KMS-11 (cell line): ENCODE measurements at regions not wholly inside any gene's neighbourhood (a gene's known extent, or its start where the extent isn't known, plus 50 kb on each side); places are given as distances from the start of the nearest gene placed in this dataset.

Source experiments
- H2AFZ ChIP-seq: fragments of 200-600 bp; sonication (generic); 2 replicates; pipeline ENCODE4 v1.6.1; 2016; ENCODE audit warnings: antibody characterized with exemption, mixed run types, low read depth
- H3K27ac ChIP-seq: fragments of 200-600 bp; sonication (generic); 2 replicates; pipeline ENCODE4 v1.6.1; 2016; ENCODE audit warnings: mild to moderate bottlenecking, mixed run types
- H3K27me3 ChIP-seq: fragments of 200-600 bp; sonication (generic); 2 replicates; pipeline ENCODE4 v1.6.1; 2017; ENCODE audit warnings: mild to moderate bottlenecking, low read depth, mixed run types, moderate library complexity; ENCODE audit not compliant: insufficient read depth
- H3K36me3 ChIP-seq: fragments of 200-600 bp; sonication (generic); 2 replicates; pipeline ENCODE4 v1.6.1; 2017; ENCODE audit warnings: mild to moderate bottlenecking, mixed run types; ENCODE audit not compliant: insufficient read depth
- H3K4me1 ChIP-seq: fragments of 200-600 bp; sonication (generic); 2 replicates; pipeline ENCODE4 v1.6.1; 2016; ENCODE audit warnings: mild to moderate bottlenecking, low read depth, mixed run types; ENCODE audit not compliant: poor library complexity, severe bottlenecking
- H3K4me2 ChIP-seq: fragments of 200-600 bp; sonication (generic); 2 replicates; pipeline ENCODE4 v1.7.0; 2016; ENCODE audit warnings: mild to moderate bottlenecking, mixed run types
- H3K4me3 ChIP-seq: fragments of 200-600 bp; sonication (generic); IDR thresholded peaks from 2 replicates; pipeline ENCODE4 v1.6.1; 2017; ENCODE audit warnings: low read depth, low read length, mixed read lengths; ENCODE audit not compliant: insufficient read depth
- H3K79me2 ChIP-seq: fragments of 200-600 bp; sonication (generic); 2 replicates; pipeline ENCODE4 v1.6.1; 2016; ENCODE audit warnings: low read depth, mixed run types; ENCODE audit not compliant: insufficient read depth
- H3K9ac ChIP-seq: fragments of 200-600 bp; sonication (generic); 2 replicates; pipeline ENCODE4 v1.6.1; 2016; ENCODE audit warnings: mild to moderate bottlenecking, mixed run types
- H4K20me1 ChIP-seq: fragments of 200-600 bp; sonication (generic); 2 replicates; pipeline ENCODE4 v1.6.1; 2016; ENCODE audit warnings: mild to moderate bottlenecking, mixed run types; ENCODE audit not compliant: insufficient read depth
- TF ChIP-seq, protein P1 (sequence below): fragments of 200-600 bp; sonication (generic); conservative IDR thresholded peaks from 2 replicates; pipeline ENCODE4 v1.6.1; 2017; ENCODE audit warnings: low read depth, mild to moderate bottlenecking, antibody characterized with exemption, low read length, moderate library complexity, mixed read lengths

DNA sequence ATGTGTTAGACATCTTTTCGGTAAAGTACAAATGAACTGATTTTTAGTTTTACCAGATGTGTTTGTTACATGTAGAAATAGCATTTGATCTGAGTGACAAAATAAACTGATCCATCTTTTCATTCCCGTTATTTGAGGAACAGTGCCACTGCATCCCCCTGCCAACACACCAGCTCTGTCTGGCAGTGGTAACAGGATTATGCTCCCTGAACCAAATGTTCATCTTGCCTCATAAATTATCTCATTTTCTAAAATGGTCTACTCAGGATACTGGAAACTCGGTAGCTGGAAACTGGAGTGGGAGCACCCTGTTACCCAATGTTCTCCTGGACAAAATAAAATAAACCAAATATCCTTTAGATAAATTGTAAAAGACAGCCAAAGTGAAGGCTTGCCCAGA lies 171.6 kb downstream of the FAT4 start:
- Histone ChIP-seq H3K4me1 (no peaks in the 10 kb centered on the region), H3K36me3 (no peaks in the 10 kb centered on the region), H3K4me2 (no peak overlapping the region), H4K20me1 (no peaks in the 10 kb centered on the region), H3K27me3 (no peaks in the 10 kb centered on the region), H3K4me3 (no peak overlapping the region), H3K27ac (no peak overlapping the region), H2AFZ (no peak overlapping the region), H3K9ac (no peak overlapping the region), H3K79me2 (no peaks in the 10 kb centered on the region)
- TF ChIP-seq, protein P1, sequence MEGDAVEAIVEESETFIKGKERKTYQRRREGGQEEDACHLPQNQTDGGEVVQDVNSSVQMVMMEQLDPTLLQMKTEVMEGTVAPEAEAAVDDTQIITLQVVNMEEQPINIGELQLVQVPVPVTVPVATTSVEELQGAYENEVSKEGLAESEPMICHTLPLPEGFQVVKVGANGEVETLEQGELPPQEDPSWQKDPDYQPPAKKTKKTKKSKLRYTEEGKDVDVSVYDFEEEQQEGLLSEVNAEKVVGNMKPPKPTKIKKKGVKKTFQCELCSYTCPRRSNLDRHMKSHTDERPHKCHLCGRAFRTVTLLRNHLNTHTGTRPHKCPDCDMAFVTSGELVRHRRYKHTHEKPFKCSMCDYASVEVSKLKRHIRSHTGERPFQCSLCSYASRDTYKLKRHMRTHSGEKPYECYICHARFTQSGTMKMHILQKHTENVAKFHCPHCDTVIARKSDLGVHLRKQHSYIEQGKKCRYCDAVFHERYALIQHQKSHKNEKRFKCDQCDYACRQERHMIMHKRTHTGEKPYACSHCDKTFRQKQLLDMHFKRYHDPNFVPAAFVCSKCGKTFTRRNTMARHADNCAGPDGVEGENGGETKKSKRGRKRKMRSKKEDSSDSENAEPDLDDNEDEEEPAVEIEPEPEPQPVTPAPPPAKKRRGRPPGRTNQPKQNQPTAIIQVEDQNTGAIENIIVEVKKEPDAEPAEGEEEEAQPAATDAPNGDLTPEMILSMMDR: no peak

DNA sequence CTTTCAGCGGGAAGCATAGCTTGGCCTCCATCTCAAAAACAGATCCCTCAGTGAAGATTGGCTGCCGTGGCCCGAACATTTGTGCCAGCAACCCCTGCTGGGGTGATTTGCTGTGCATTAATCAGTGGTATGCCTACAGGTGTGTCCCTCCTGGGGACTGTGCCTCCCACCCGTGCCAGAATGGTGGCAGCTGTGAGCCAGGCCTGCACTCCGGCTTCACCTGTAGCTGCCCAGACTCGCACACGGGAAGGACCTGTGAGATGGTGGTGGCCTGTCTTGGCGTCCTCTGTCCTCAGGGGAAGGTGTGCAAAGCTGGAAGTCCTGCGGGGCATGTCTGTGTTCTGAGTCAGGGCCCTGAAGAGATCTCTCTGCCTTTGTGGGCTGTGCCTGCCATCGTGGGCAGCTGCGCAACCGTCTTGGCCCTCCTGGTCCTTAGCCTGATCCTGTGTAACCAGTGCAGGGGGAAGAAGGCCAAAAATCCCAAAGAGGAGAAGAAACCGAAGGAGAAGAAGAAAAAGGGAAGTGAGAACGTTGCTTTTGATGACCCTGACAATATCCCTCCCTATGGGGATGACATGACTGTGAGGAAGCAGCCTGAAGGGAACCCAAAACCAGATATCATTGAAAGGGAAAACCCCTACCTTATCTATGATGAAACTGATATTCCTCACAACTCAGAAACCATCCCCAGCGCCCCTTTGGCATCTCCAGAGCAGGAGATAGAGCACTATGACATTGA lies 175.4 kb downstream of the FAT4 start:
- Histone ChIP-seq H2AFZ (no peak overlapping the region), H3K4me2 (no peak overlapping the region), H3K4me3 (no peak overlapping the region), H3K79me2 (no peaks in the 10 kb centered on the region), H4K20me1 (no peaks in the 10 kb centered on the region), H3K36me3 (no peaks in the 10 kb centered on the region), H3K27ac (no peak overlapping the region), H3K27me3 (no peaks in the 10 kb centered on the region), H3K4me1 (no peaks in the 10 kb centered on the region), H3K9ac (no peak overlapping the region)
- TF ChIP-seq, protein P1: no peak

DNA sequence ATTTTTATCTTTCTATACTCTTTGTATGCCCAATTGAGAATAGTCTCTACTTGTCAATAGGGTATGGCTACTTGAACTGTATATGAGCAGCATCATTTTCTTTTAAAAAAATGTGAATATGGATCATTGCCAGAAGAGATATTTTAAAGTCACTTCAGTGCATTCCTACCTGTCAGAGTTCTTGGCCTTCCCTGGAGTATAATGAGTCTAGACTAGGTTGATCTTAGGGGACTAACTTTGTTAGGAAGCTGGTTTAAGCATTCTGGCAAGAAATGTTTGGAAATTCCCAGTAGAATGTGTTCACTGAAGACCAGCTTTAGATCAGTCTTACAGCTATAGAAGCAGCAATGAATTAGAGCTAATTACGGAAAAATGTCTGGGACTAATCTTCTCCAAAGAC lies 178.2 kb downstream of the FAT4 start:
- no peak overlapping the region for H3K4me2 ChIP-seq
- TF ChIP-seq, protein P1: no peak
- no peaks in the 10 kb centered on the region for H3K79me2 ChIP-seq
- no peak overlapping the region for H2AFZ ChIP-seq
- H3K27me3 ChIP-seq: no peaks in the 10 kb centered on the region
- no peak overlapping the region for H3K9ac ChIP-seq
- no peaks in the 10 kb centered on the region for H3K4me1 ChIP-seq
- no peaks in the 10 kb centered on the region for H4K20me1 ChIP-seq
- no peaks in the 10 kb centered on the region for H3K36me3 ChIP-seq
- no peak overlapping the region for H3K4me3 ChIP-seq
- H3K27ac ChIP-seq: no peak overlapping the region

DNA sequence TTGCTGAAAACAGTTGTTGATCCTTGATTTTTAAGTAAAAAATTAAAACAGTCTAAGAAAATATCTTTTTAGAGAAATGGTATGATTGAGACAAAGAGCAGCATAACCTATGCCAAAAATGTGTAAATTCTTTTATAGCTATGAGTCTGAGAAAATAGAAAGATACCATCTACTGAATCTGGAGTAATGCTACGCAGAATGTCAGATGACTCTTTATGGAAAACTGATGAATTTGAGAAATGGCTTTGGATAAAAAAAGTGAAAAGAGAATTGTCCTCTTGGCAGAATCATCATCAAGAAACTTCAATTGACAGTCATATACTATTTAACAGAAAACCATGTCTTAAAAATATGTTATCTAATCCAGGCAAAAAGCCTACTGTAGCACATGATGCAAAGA lies 183.1 kb downstream of the FAT4 start:
- Histone ChIP-seq H3K4me2 (no peak overlapping the region), H3K27me3 (no peaks in the 10 kb centered on the region), H3K9ac (no peak overlapping the region), H4K20me1 (no peaks in the 10 kb centered on the region), H3K4me3 (no peak overlapping the region), H3K79me2 (no peaks in the 10 kb centered on the region), H2AFZ (no peak overlapping the region), H3K27ac (no peak overlapping the region), H3K36me3 (no peaks in the 10 kb centered on the region; the same call in 1 of the 2 replicates), H3K4me1 (no peaks in the 10 kb centered on the region)
- TF ChIP-seq, protein P1: no peak
